HL-60/S4 treated with retinoic acid at 250 ng/mL for 4 days and 3 days (cell line): ENCODE measurements at regions not wholly inside any gene's neighbourhood (a gene's known extent, or its start where the extent isn't known, plus 50 kb on each side); places are given as distances from the start of the nearest gene placed in this dataset.
"Not testable (repeated sequence)": the region's sequence is repeated elsewhere in the genome, so short reads cannot be mapped to it uniquely, and the experiment has no call there.

Source experiments
- in situ Hi-C: fragments of 300-500 bp; cut with MboI; formaldehyde crosslinking; loops from 2 replicates; pipeline ENCODE4 v1.7.0; 2022; ENCODE audit warnings: low sequenced_read_pairs

- in situ Hi-C loops: no loop called here
These were observed 217.4 kb upstream of the ADAMTSL1 start for GRCh38 chr9:18256568-18256967.

- in situ Hi-C loops: no loop called here
These were observed 213.4 kb upstream of the ADAMTSL1 start for GRCh38 chr9:18260521-18260920.

- in situ Hi-C loops: no loop called here
These were observed 212.8 kb upstream of the ADAMTSL1 start for GRCh38 chr9:18261181-18261580.

GRCh38 chr9:18263377-18263776 is 210.6 kb upstream of the ADAMTSL1 start:
- in situ Hi-C loops: no loop called here

DNA sequence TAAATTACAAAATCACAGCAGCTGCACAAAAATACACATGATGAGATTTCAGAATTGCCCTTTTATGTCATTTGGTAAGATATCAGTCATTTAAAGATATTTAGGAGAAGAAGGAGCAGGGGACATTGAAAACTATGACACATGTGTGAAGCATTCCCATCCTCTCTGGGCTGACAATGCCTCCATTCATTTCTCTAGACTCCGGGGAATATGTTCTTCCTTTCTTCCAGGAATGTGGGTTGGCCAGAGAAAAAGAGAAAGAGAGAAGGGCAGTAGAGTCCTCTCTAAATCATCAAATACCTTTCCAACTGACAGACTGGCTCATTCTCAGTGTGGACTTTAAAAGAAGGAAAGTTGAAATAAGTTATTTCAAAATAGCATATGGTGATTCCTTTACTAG is 205.6 kb upstream of the ADAMTSL1 start:
- in situ Hi-C loops: no loop called here

DNA sequence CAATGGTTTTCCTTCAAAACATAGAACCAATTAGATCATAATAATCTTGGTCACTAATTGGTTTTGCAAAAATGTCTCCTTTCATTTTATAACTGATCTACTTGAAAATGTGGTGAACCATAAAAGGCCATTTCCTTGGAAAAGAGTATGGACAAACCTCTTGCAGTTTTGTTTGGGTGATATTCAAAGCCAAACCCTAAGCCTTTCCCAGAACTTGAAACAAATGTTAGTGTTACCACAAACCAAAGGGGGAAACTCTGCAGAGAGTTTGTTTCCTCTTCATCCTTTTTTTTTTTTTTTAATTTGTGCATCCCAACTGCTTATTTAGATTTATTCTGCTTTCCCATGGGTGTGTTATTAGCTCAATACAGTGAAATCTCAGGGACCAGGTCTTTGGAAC is 204.4 kb upstream of the ADAMTSL1 start:
- in situ Hi-C loops: no loop called here

DNA sequence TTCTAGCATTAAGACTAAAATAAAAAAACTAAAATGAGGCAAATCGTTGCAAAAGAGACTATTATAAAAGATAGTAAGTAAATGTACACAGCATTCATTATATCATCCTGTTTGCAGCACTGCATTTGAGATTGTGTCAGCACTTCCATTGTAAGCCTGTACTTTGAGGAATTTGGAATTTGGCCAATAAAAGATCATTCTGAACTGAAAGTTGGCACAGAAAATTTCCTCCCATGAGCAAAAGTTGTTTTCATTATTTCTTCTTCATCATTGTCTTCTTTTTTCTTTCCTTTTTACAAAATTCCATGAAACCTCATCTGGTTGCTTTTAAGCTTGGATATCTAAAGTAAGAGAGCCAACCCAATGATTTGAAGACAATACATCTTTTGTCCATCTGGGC is 199.3 kb upstream of the ADAMTSL1 start:
- in situ Hi-C loops: no loop called here

DNA sequence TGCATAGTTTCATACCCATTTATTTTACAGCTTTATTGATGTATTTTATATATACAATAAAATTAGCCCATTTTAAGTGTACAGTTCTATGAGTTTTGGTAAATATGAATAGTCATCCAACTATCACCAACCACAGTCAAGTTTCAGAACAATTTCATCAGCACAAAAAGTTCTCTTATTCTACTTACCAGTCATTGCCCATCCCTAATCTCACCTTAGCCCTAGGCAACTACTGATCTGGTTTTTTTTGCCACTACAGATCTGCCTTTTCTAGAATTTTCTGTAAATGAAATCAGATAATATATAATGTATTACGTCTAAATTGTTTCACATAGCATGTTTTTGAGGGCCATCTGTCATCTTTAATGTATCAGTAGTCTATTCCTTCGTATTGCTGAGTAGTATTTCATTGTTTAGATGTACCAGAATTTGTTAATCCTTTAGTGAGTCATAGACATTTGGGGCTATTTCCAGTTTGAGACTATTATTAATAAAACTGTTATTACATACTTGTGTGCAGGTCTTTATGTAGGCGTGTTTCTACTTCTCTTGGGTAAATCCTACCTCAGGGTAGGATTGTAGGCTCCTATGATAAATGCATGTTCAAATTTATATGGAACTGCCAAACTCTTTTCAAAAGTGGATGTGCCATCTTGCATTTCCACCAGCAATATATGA is 198.5 kb upstream of the ADAMTSL1 start:
- in situ Hi-C loops: no loop called here

DNA sequence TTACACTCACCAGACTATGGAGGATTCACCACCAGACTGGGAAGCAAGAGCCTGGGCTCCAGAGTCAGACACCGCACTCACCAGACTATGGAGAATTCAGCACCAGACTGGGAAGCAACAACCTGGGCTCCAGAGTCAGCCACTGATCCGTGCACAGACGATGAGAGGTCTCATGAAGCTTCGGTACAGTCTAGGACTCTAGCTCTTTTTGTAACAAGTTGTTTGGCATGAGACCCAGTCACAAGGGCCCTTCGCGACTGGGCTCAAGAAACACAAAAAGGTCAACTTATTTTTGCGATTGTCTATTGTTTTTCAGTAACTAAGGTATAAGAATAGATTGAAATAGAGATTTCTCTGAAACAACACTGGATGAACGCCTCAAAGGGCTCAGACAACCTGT is 192.7 kb upstream of the ADAMTSL1 start:
- in situ Hi-C loops: no loop called here

GRCh38 chr9:18294229-18294628 is 179.7 kb upstream of the ADAMTSL1 start:
- in situ Hi-C loops: no loop called here

DNA sequence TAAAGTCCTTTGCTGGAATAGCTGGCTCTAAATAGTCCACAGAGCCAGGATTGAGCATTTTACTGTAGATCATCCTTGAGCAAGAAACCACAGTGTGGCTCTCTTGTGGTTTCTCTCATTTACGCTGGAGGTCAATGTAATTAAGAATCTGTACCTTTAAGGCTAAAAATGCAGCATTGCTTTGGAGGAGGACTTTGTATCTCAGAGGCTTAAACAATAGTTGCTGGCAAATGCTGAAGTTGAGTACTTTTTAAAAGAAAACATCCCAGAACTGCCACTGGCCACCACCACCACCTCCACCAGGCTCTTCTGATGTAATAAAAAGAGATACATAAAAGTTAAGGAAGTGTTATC is 177.3 kb upstream of the ADAMTSL1 start:
- in situ Hi-C loops: no loop called here

GRCh38 chr9:18297056-18297841 is 176.7 kb upstream of the ADAMTSL1 start:
- in situ Hi-C loops: no loop called here

DNA sequence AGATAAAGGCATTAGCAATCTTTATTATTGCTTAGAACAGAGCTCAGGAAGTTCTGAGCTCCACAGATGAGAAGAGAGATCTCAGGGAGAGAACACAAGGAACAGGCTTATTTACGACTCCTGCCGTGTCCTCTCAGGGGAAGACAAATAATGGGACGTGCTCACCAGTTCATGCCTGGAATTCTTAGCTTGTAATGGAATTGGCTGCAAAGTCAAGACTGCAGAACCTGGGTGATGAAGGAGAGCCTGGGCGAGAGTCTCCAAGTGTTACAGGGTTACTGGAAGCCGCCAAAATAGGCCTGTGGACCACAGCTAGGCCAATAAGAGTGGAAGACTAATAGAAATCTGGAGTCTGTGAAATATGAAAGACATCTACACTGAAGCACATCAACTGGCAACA is 174.5 kb upstream of the ADAMTSL1 start:
- in situ Hi-C loops: no loop called here

DNA sequence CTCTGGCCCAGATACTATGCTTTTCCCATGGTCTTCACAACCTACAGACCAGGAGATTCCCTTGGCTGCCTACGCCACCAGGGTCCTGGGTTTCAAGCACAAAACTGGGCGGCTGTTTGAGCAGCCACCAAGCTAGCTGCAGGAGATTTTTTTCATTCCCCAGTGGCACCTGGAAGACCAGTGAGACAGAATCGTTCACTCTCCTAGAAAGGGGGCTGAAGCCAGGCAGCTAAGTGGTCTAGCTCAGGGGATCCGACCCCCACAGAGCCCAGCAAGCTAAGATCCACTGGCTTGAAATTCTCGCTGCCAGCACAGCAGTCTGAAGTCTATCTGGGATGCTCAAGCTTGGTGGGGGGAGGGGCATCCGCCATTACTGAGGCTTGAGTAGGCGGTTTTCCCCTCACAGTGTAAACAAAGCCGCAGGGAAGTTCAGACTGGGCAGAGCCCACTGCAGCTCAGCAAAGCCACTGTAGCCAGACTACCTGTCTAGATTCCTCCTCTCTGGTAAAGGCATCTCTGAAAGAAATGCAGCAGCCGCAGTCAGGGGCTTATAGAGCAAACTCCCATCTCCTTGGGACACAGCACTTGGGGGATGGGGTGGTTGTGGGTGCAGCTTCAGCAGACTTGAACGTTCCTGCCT is 168.7 kb upstream of the ADAMTSL1 start:
- in situ Hi-C loops: not testable (repeated sequence)

DNA sequence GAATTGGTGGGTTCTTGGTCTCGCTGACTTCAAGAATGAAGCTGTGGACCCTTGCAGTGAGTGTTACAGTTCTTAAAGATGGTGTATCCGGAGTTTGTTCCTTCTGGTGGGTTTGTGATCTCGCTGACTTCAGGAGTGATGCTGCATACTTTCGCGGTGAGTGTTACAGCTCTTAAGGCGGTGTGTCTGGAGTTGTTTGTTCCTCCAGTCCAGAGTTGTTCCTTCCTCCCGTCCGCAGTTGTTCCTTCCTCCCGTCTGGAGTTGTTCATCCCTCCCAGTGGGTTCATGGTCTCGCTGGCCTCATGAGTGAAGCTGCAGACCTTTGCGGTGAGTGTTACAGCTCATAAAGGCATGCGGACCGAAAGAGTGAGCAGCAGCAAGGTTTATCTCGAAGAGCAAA is 159.6 kb upstream of the ADAMTSL1 start:
- in situ Hi-C loops: no loop called here

DNA sequence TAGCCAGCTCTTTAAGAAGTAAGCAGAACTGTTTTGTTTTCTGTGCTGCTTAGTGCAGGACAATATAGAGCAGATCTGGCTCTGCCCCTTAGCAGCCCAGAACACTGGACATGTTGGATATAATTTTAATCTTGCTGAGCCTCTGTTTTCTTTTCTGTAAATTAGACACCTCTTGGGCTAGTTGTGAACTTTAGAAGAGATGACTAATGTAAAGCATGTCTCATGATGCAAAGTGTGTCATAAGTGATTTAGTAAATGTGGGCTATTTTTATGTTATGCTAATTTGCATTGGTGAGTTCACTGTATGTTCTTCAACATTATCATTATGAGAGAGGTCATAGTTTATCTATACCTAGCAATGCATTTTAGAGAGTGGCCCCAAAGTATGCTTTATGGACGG is 156.1 kb upstream of the ADAMTSL1 start:
- in situ Hi-C loops: no loop called here

- in situ Hi-C loops: no loop called here
These were observed 154.0 kb upstream of the ADAMTSL1 start for GRCh38 chr9:18319918-18320445.

- in situ Hi-C loops: no loop called here
These were observed 148.8 kb upstream of the ADAMTSL1 start for GRCh38 chr9:18324928-18325745.

DNA sequence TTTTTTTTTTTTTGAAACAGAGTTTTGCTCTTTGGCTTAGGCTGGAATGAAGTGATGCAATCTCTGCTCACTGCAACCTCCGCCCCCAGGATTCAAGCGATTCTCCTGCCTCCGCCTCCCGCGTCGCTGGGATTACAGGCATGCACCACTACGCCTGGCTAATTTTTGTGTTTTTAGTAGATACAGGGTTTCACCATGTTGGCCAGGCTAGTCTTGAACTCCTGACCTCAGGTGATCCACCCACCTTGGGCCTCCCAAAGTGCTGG is 148.3 kb upstream of the ADAMTSL1 start:
- in situ Hi-C loops: not testable (repeated sequence)

DNA sequence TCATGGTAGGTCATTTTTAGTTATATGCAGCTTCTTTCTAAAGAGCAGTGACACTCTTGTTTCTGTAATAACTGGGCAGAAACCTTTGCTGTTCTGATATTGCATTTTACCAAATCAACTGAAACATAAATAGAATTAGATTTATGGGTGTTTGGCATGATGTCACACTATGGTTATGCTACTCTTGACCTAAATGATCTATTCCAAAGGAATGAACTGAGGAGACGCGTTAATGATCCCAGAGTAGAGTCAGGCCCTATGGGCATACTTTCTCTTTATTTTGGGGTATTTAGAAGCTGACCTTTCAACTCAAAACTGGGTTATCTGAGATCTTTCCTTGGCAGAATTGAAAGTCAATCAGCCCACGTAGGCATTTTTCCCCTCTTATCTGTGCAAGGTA is 146.8 kb upstream of the ADAMTSL1 start:
- in situ Hi-C loops: no loop called here
